K562 (cell line): ENCODE measurements at regions not wholly inside any gene's neighbourhood (a gene's known extent, or its start where the extent isn't known, plus 50 kb on each side); places are given as distances from the start of the nearest gene placed in this dataset.

Experiments
- ATAC-seq: fragments of 200-7000 bp; cut with Tn5 transposase; 3 replicates; pipeline ENCODE4 v1.9.1; 2020; ENCODE audit warnings: moderate library complexity
- BruUV-seq: library from RNA; stranded (reverse); fragments of 400-500 nt; replicated peaks from 2 replicates; lab custom pipeline; 2021; lab: Mats Ljungman, UMichigan
- CTCF ChIA-PET: fragments of 300-600 bp; formaldehyde crosslinking; extraction: SDS; loops from one replicate; lab custom pipeline; 2021; ENCODE audit warnings: low intra/inter-chr PET ratio; lab: Yijun Ruan, JAX
- POLR2A ChIA-PET: fragments of 300-600, 350-650 bp; sonication (Branson Sonifier 250); formaldehyde crosslinking; extraction: SDS; loops from one replicate; lab custom pipeline; 2021; ENCODE audit warnings: antibody characterized with exemption, inconsistent platforms; lab: Yijun Ruan, JAX
- DNase-seq, 4 experiments: peaks; one replicate each; pipeline versions ENCODE4 v3.0.0 to v3.0.0-alpha.2; 2011 to 2018; ENCODE audit warnings: low spot score in 3 of 4, mixed read lengths in 3 of 4; ENCODE audit errors: extremely low read depth in 1 of 4
- FAIRE-seq: peaks from 2 replicates; lab custom pipeline; 2011; peaks lifted over from hg19 to GRCh38; lab: Jason Lieb, UNC
- H2AFZ ChIP-seq: 2 replicates; pipeline ENCODE4 v1.6.0; 2011; ENCODE audit warnings: low read depth, low read length, control low read depth, inconsistent platforms
- H3K27ac ChIP-seq: fragments of 200-600 bp; 3 replicates; pipeline ENCODE4 v1.8.0; 2011; ENCODE audit warnings: low read depth, mild to moderate bottlenecking, control low read depth, inconsistent platforms, low read length, moderate library complexity, mixed read lengths; ENCODE audit errors: extremely low read depth
- H3K27me3 ChIP-seq, 2 experiments: fragments of 300-600 bp in 1 of 2; 2 replicates in 1 of 2; 3 replicates in 1 of 2; pipeline versions ENCODE4 v1.6.0 to v1.8.0; 2011; ENCODE audit warnings: inconsistent platforms in 2 of 2, low read length in 2 of 2, mild to moderate bottlenecking in 1 of 2, mixed read lengths in 1 of 2, moderate library complexity in 1 of 2; ENCODE audit not compliant: control insufficient read depth in 2 of 2, insufficient read depth in 2 of 2
- H3K36me3 ChIP-seq: fragments of 300-600 bp; 3 replicates; pipeline ENCODE4 v1.8.0; 2011; ENCODE audit warnings: mild to moderate bottlenecking, low read length, inconsistent platforms; ENCODE audit not compliant: control insufficient read depth, insufficient read depth
- H3K4me1 ChIP-seq, 2 experiments: fragments of 200-600 bp in 1 of 2; replicated peaks in 1 of 2; 2 replicates in 1 of 2; 3 replicates in 1 of 2; pipeline versions ENCODE4 v1.5.1 to v1.8.0; 2011; ENCODE audit warnings: inconsistent platforms in 2 of 2, low read length in 2 of 2, mild to moderate bottlenecking in 1 of 2, mixed read lengths in 1 of 2, moderate library complexity in 1 of 2; ENCODE audit not compliant: control insufficient read depth in 2 of 2, insufficient read depth in 2 of 2
- H3K4me2 ChIP-seq: 2 replicates; pipeline ENCODE4 v1.6.1; 2011; ENCODE audit warnings: low read length, control low read depth, inconsistent platforms, mixed read lengths; ENCODE audit not compliant: insufficient read depth
- H3K4me3 ChIP-seq: fragments of 200-600 bp; sonication (generic), shearing (Covaris generic); 2 replicates; pipeline ENCODE4 v1.5.1; 2016; ENCODE audit warnings: control low read depth, inconsistent platforms
- H3K79me2 ChIP-seq: fragments of 200-600 bp; 3 replicates; pipeline ENCODE4 v1.8.0; 2011; ENCODE audit warnings: low read length, inconsistent platforms; ENCODE audit not compliant: control insufficient read depth, insufficient read depth
- H3K9ac ChIP-seq, 2 experiments: 2 replicates each; pipeline versions ENCODE4 v1.6.0 to v1.6.1; 2011; ENCODE audit warnings: low read depth in 2 of 2, low read length in 2 of 2, control low read depth in 1 of 2, inconsistent platforms in 1 of 2, mild to moderate bottlenecking in 1 of 2, mixed read lengths in 1 of 2; ENCODE audit not compliant: insufficient read depth in 1 of 2
- H3K9me1 ChIP-seq: one replicate; pipeline ENCODE4 v1.6.0; 2011; ENCODE audit warnings: inconsistent platforms, mild to moderate bottlenecking, low read length, moderate library complexity; ENCODE audit not compliant: control insufficient read depth, insufficient read depth
- H3K9me3 ChIP-seq: replicated peaks from 2 replicates; pipeline ENCODE4 v1.5.1; 2011; ENCODE audit warnings: low read depth, low read length, inconsistent platforms; ENCODE audit not compliant: control insufficient read depth, insufficient read depth
- H4K20me1 ChIP-seq: replicated peaks from 2 replicates; pipeline ENCODE4 v1.6.1; 2011; ENCODE audit warnings: low read length, inconsistent platforms, mixed read lengths; ENCODE audit not compliant: control insufficient read depth, insufficient read depth
- BRD9 ChIP-seq: fragments of 450-650 bp; IDR thresholded peaks from 2 replicates; pipeline ENCODE4 v1.6.1; 2018; ENCODE audit warnings: low read depth; ENCODE audit not compliant: partially characterized antibody
- C11orf30 ChIP-seq: fragments of 450-650 bp; IDR thresholded peaks from 2 replicates; pipeline ENCODE4 v1.6.1; 2016; ENCODE audit warnings: low read depth, mild to moderate bottlenecking
- FOXK1 ChIP-seq: sonication (generic); formaldehyde crosslinking; IDR thresholded peaks from 2 replicates; pipeline ENCODE4 v1.8.0; 2022; ENCODE audit warnings: missing genetic modification reagents, mild to moderate bottlenecking, borderline replicate concordance
- MAFF ChIP-seq: IDR thresholded peaks from 2 replicates; pipeline ENCODE4 v1.6.1; 2012; ENCODE audit warnings: low read length, improper control_type of control experiment
- MAFG ChIP-seq: fragments of 450-650 bp; conservative IDR thresholded peaks from 2 replicates; pipeline ENCODE4 v1.6.1; 2016; ENCODE audit warnings: missing genetic modification characterization, missing compliant biosample characterization
- MAFK ChIP-seq: IDR thresholded peaks from 2 replicates; pipeline ENCODE4 v1.6.1; 2011; ENCODE audit warnings: low read length, improper control_type of control experiment
- OTX1 ChIP-seq: fragments of 450-650 bp; formaldehyde crosslinking; IDR thresholded peaks from 2 replicates; pipeline ENCODE4 v1.4.0; 2022; ENCODE audit warnings: mild to moderate bottlenecking
- ZNF316 ChIP-seq: fragments of 450-650 bp; IDR thresholded peaks from 2 replicates; pipeline ENCODE4 v1.6.1; 2016
- WGBS: fragments of 100-300 bp; shearing (Covaris generic); methylation state at CpG from one replicate; pipeline ENCODE4 v1.1.6; 2016; ENCODE audit warnings: low coverage, mixed read lengths; ENCODE audit not compliant: insufficient coverage; ENCODE audit errors: missing lambda C conversion rate; 5-methylcytosine and 5-hydroxymethylcytosine counted together
- in situ Hi-C: fragments of 300-500 bp; cut with MboI; formaldehyde crosslinking; loops from 4 replicates; pipeline ENCODE4 v1.15.0; 2018; ENCODE audit warnings: inconsistent platforms, mixed read lengths
- intact Hi-C: fragments of 100-400 bp; cut with micrococcal nuclease; formaldehyde crosslinking; loops from 2 replicates; pipeline ENCODE4 v1.14.2; 2022
- TF ChIP-seq, protein P1 (sequence below): fragments of 450-650 bp; formaldehyde crosslinking; IDR thresholded peaks from 2 replicates; pipeline ENCODE4 v1.4.0; 2020; ENCODE audit warnings: mild to moderate bottlenecking, moderate library complexity

DNA sequence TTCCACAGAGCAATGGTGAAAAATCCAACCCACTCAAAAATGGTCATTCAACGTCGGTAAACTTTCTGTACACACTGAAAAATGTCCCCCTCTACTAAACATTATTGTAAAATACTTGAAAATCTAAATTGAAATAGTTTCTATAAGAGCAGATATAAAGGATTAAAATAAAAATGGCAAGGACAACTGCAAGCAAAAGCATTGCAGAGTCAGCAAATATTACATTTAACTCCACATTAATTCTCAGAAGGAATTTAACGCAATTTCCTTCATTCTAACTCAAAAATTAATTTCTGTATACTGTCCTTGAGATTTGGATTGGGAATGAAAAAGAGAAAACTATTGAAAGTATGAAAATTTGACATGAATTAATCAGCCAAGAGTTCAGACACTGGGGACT lies 64.4 kb upstream of the SSBP2 start:
- ATAC-seq (no peak), FAIRE-seq (no peak), DNase-seq (no peak)
- Histone ChIP-seq H4K20me1 (no peaks in the 10 kb centered on the region), H3K27ac (no peak overlapping the region), H3K9me1 (no peaks in the 10 kb centered on the region), H3K9me3 (peaks cover 5% of the 10 kb centered on the region), H3K4me3 (no peak overlapping the region), H3K9ac (no peak overlapping the region), H3K79me2 (no peaks in the 10 kb centered on the region), H3K36me3 (no peaks in the 10 kb centered on the region), H3K4me2 (no peak overlapping the region), H3K4me1 (peaks cover 0 to 11% of the 10 kb centered on the region in 2 experiments; a peak in 2 of 5 replicates), H3K27me3 (no peaks in the 10 kb centered on the region), H2AFZ (no peak overlapping the region)
- in situ Hi-C loops (no loop called here), intact Hi-C loops (no loop called here)
- ChIA-PET POLR2A (no interaction called here), CTCF (no interaction called here)
- 37% methylated on average over 3 of the region's 3 CpGs for WGBS
- no TSS peak for BruUV-seq
- TF ChIP-seq MAFF (peak; percentile 91), ZNF316 (peak; percentile 94), BRD9 (no peak), MAFK (peak; percentile 89), MAFG (tag) (peak; percentile 81), FOXK1 (CRISPR knock-in tag) (no peak), C11orf30 (peak; percentile 89), OTX1 (no peak)
- TF ChIP-seq, protein P1, sequence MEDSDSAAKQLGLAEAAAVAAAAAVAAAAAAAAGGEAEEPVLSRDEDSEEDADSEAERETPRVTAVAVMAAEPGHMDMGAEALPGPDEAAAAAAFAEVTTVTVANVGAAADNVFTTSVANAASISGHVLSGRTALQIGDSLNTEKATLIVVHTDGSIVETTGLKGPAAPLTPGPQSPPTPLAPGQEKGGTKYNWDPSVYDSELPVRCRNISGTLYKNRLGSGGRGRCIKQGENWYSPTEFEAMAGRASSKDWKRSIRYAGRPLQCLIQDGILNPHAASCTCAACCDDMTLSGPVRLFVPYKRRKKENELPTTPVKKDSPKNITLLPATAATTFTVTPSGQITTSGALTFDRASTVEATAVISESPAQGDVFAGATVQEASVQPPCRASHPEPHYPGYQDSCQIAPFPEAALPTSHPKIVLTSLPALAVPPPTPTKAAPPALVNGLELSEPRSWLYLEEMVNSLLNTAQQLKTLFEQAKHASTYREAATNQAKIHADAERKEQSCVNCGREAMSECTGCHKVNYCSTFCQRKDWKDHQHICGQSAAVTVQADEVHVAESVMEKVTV (CRISPR knock-in tag): no peak
